Trophoblast cell (in vitro differentiated cells and primary cell): ENCODE measurements at regions not wholly inside any gene's neighbourhood (a gene's known extent, or its start where the extent isn't known, plus 50 kb on each side); places are given as distances from the start of the nearest gene placed in this dataset.

Experiments
- DNase-seq, 2 donors: peaks; one replicate each; pipeline ENCODE4 v3.0.0-alpha.2; 2016
- H2AFZ ChIP-seq: 2 replicates; pipeline ENCODE4 v1.6.1; 2013; ENCODE audit warnings: low read length, moderate library complexity, mild to moderate bottlenecking; ENCODE audit not compliant: insufficient read depth, poor library complexity
- H2AK5ac ChIP-seq: 2 replicates; pipeline ENCODE4 v1.6.1; 2013; ENCODE audit warnings: mild to moderate bottlenecking, low read length
- H2BK120ac ChIP-seq: 2 replicates; pipeline ENCODE4 v1.6.1; 2013; ENCODE audit warnings: low read length, mild to moderate bottlenecking, moderate library complexity; ENCODE audit not compliant: insufficient read depth, poor library complexity
- H2BK12ac ChIP-seq: 2 replicates; pipeline ENCODE4 v1.6.1; 2013; ENCODE audit warnings: mild to moderate bottlenecking, low read length, moderate library complexity
- H2BK5ac ChIP-seq: 2 replicates; pipeline ENCODE4 v1.6.1; 2013; ENCODE audit warnings: low read length, low read depth, moderate library complexity, mild to moderate bottlenecking; ENCODE audit not compliant: poor library complexity
- H3K14ac ChIP-seq: 2 replicates; pipeline ENCODE4 v1.6.1; 2013; ENCODE audit warnings: mild to moderate bottlenecking, low read length
- H3K18ac ChIP-seq: 2 replicates; pipeline ENCODE4 v1.6.1; 2013; ENCODE audit warnings: mild to moderate bottlenecking, low read length
- H3K23ac ChIP-seq: 2 replicates; pipeline ENCODE4 v1.6.1; 2013; ENCODE audit warnings: low read length
- H3K27ac ChIP-seq: 2 replicates; pipeline ENCODE4 v1.5.1; 2013; ENCODE audit warnings: low read depth, mild to moderate bottlenecking, inconsistent platforms, low read length, moderate library complexity
- H3K27me3 ChIP-seq: 2 replicates; pipeline ENCODE4 v1.6.1; 2013; ENCODE audit warnings: inconsistent platforms, mild to moderate bottlenecking, low read length, moderate library complexity; ENCODE audit not compliant: insufficient read depth
- H3K36me3 ChIP-seq, 2 experiments: 1 replicate in 1 of 2; 2 replicates in 1 of 2; pipeline ENCODE4 v1.6.1; 2013; ENCODE audit warnings: low read length in 2 of 2, mild to moderate bottlenecking in 2 of 2, moderate library complexity in 1 of 2; ENCODE audit not compliant: insufficient read depth in 2 of 2, control insufficient read depth in 1 of 2
- H3K4ac ChIP-seq: 2 replicates; pipeline ENCODE4 v1.6.1; 2013; ENCODE audit warnings: low read depth, mild to moderate bottlenecking, low read length, moderate library complexity
- H3K4me1 ChIP-seq, 2 experiments: 1 replicate in 1 of 2; 2 replicates in 1 of 2; pipeline ENCODE4 v1.6.1; 2013; ENCODE audit warnings: low read length in 2 of 2, mild to moderate bottlenecking in 2 of 2, moderate library complexity in 1 of 2; ENCODE audit not compliant: insufficient read depth in 2 of 2, control insufficient read depth in 1 of 2
- H3K4me2 ChIP-seq: 2 replicates; pipeline ENCODE4 v1.6.1; 2013; ENCODE audit warnings: inconsistent platforms, mild to moderate bottlenecking, low read length, moderate library complexity
- H3K4me3 ChIP-seq: 2 replicates; pipeline ENCODE4 v1.5.1; 2013; ENCODE audit warnings: mild to moderate bottlenecking, low read depth, low read length, inconsistent platforms
- H3K79me1 ChIP-seq: one replicate; pipeline ENCODE4 v1.6.1; 2013; ENCODE audit warnings: low read length
- H3K79me2 ChIP-seq: 2 replicates; pipeline ENCODE4 v1.6.1; 2013; ENCODE audit warnings: low read length, mild to moderate bottlenecking; ENCODE audit not compliant: control insufficient read depth, insufficient read depth, poor library complexity
- H3K9ac ChIP-seq: 2 replicates; pipeline ENCODE4 v1.6.1; 2013; ENCODE audit warnings: mild to moderate bottlenecking, low read length
- H3K9me3 ChIP-seq: 2 replicates; pipeline ENCODE4 v1.6.1; 2013; ENCODE audit warnings: low read depth, mild to moderate bottlenecking, control low read depth, inconsistent platforms, low read length; ENCODE audit not compliant: insufficient read depth
- H4K12ac ChIP-seq: 2 replicates; pipeline ENCODE4 v1.6.1; 2013; ENCODE audit warnings: low read depth, mild to moderate bottlenecking, low read length, moderate library complexity
- H4K8ac ChIP-seq: 2 replicates; pipeline ENCODE4 v1.6.1; 2013; ENCODE audit warnings: low read depth, mild to moderate bottlenecking, low read length, moderate library complexity
- H4K91ac ChIP-seq: one replicate; pipeline ENCODE4 v1.6.1; 2013; ENCODE audit warnings: low read depth, mild to moderate bottlenecking, low read length, moderate library complexity
- WGBS: extraction: QIAGEN DNeasy Blood & Tissue Kit; methylation state at CpG from one replicate; pipeline ENCODE4 v1.1.7; 2013; ENCODE audit warnings: missing lambda C conversion rate; ENCODE audit not compliant: insufficient read length, insufficient coverage; ENCODE audit errors: extremely low coverage; 5-methylcytosine and 5-hydroxymethylcytosine counted together

GRCh38 chr1:47696737-47697441 is 259.0 kb downstream of the FOXD2 start:
- no peak overlapping the region for H3K9ac ChIP-seq

GRCh38 chr1:47697616-47698335 is 259.9 kb downstream of the FOXD2 start:
- Histone ChIP-seq H4K91ac (no peak overlapping the region), H3K4me3 (no peak overlapping the region), H2AFZ (no peak overlapping the region), H3K9ac (no peak overlapping the region), H3K27me3 (no peaks in the 10 kb centered on the region), H3K36me3 (no peaks in the 10 kb centered on the region), H2BK120ac (no peak overlapping the region), H4K12ac (no peak overlapping the region), H2AK5ac (no peak overlapping the region), H2BK5ac (no peak overlapping the region), H3K4ac (no peak overlapping the region), H3K4me1 (no peaks in the 10 kb centered on the region), H3K14ac (no peak overlapping the region), H3K4me2 (no peak overlapping the region), H3K18ac (no peak overlapping the region), H3K79me1 (no peaks in the 10 kb centered on the region), H3K23ac (no peak overlapping the region), H4K8ac (no peak overlapping the region), H3K27ac (no peak overlapping the region), H2BK12ac (no peak overlapping the region), H3K79me2 (no peaks in the 10 kb centered on the region), H3K9me3 (no peaks in the 10 kb centered on the region)
- WGBS: no CpG with 5 or more reads among the region's 7 CpGs
- no peak for DNase-seq

More at GRCh38 chr1:47696737-47697441, 259.0 kb downstream of the FOXD2 start:
- Histone ChIP-seq H2AK5ac (no peak overlapping the region), H3K27me3 (no peaks in the 10 kb centered on the region), H2BK120ac (no peak overlapping the region), H3K14ac (no peak overlapping the region), H2BK5ac (no peak overlapping the region), H2AFZ (no peak overlapping the region), H3K4ac (no peak overlapping the region), H3K79me2 (no peaks in the 10 kb centered on the region), H3K4me3 (no peak overlapping the region), H3K36me3 (no peaks in the 10 kb centered on the region), H3K27ac (no peak overlapping the region), H3K23ac (no peak overlapping the region), H3K4me2 (no peak overlapping the region), H4K12ac (no peak overlapping the region), H3K18ac (no peak overlapping the region), H3K79me1 (no peaks in the 10 kb centered on the region), H3K9me3 (no peaks in the 10 kb centered on the region), H4K91ac (no peak overlapping the region), H2BK12ac (no peak overlapping the region), H3K4me1 (no peaks in the 10 kb centered on the region), H4K8ac (no peak overlapping the region)
- WGBS: no CpG with 5 or more reads among the region's 6 CpGs
- DNase-seq: no peak

GRCh38 chr1:47699492-47700235 is 261.8 kb downstream of the FOXD2 start:
- H3K4ac ChIP-seq: no peak overlapping the region
- no peak overlapping the region for H2AK5ac ChIP-seq
- H2AFZ ChIP-seq: no peak overlapping the region
- DNase-seq: peak; percentile 84 to 93
- H3K9me3 ChIP-seq: no peaks in the 10 kb centered on the region
- H3K14ac ChIP-seq: no peak overlapping the region
- H4K12ac ChIP-seq: no peak overlapping the region
- H4K91ac ChIP-seq: no peak overlapping the region
- H3K79me1 ChIP-seq: no peaks in the 10 kb centered on the region
- no peak overlapping the region for H3K27ac ChIP-seq
- no peak overlapping the region for H3K9ac ChIP-seq
- H3K27me3 ChIP-seq: no peaks in the 10 kb centered on the region
- no CpG with 5 or more reads among the region's 5 CpGs for WGBS
- no peaks in the 10 kb centered on the region for H3K36me3 ChIP-seq
- H4K8ac ChIP-seq: no peak overlapping the region
- no peak overlapping the region for H2BK5ac ChIP-seq
- H3K79me2 ChIP-seq: no peaks in the 10 kb centered on the region
- no peak overlapping the region for H3K4me2 ChIP-seq
- H3K4me1 ChIP-seq: no peaks in the 10 kb centered on the region
- no peak overlapping the region for H2BK12ac ChIP-seq
- H3K4me3 ChIP-seq: no peak overlapping the region
- H2BK120ac ChIP-seq: no peak overlapping the region
- H3K18ac ChIP-seq: no peak overlapping the region
- no peak overlapping the region for H3K23ac ChIP-seq

GRCh38 chr1:47701283-47701682 is 263.4 kb downstream of the FOXD2 start:
- no peak overlapping the region for H2BK12ac ChIP-seq
- H2BK5ac ChIP-seq: no peak overlapping the region
- H4K91ac ChIP-seq: no peak overlapping the region
- no peaks in the 10 kb centered on the region for H3K9me3 ChIP-seq
- H3K4me3 ChIP-seq: no peak overlapping the region
- no peak overlapping the region for H3K14ac ChIP-seq
- no peak overlapping the region for H4K8ac ChIP-seq
- no CpG with 5 or more reads among the region's 2 CpGs for WGBS
- no peaks in the 10 kb centered on the region for H3K27me3 ChIP-seq
- H4K12ac ChIP-seq: no peak overlapping the region
- no peak overlapping the region for H3K4me2 ChIP-seq
- H3K27ac ChIP-seq: no peak overlapping the region
- no peak overlapping the region for H3K18ac ChIP-seq
- DNase-seq: no peak
- no peak overlapping the region for H2AK5ac ChIP-seq
- H3K36me3 ChIP-seq: no peaks in the 10 kb centered on the region
- H2BK120ac ChIP-seq: no peak overlapping the region
- no peak overlapping the region for H3K4ac ChIP-seq
- H3K79me2 ChIP-seq: no peaks in the 10 kb centered on the region
- no peaks in the 10 kb centered on the region for H3K79me1 ChIP-seq
- no peak overlapping the region for H3K23ac ChIP-seq
- no peaks in the 10 kb centered on the region for H3K4me1 ChIP-seq
- no peak overlapping the region for H3K9ac ChIP-seq
- H2AFZ ChIP-seq: no peak overlapping the region
